Embryonic facial prominence (tissue), 1 donor: ENCODE measurements at regions not wholly inside any gene's neighbourhood (a gene's known extent, or its start where the extent isn't known, plus 50 kb on each side); places are given as distances from the start of the nearest gene placed in this dataset.

Experiments used
- DNase-seq: peaks from one replicate; pipeline ENCODE4 v3.0.0-alpha.2; 2016; ENCODE audit errors: extremely low spot score

DNA sequence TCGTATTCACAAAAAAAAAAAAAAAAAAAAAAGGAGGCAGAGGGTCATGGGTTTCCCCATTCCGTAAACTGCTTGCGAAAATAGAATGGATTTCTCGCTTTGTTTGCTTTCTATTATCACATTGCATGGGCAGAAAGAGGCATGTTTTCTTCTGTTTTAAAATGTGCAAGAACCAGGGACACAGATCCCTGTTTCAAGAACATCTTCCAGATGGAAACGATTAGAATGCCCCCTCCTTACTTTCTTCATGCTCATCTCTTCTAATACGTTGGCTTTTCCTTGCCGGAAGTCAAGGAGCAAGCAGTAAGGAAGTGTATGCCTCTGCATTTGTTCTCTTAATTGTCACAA is 51.0 kb upstream of the ZNF516 start:
- peak; percentile 56 for DNase-seq

DNA sequence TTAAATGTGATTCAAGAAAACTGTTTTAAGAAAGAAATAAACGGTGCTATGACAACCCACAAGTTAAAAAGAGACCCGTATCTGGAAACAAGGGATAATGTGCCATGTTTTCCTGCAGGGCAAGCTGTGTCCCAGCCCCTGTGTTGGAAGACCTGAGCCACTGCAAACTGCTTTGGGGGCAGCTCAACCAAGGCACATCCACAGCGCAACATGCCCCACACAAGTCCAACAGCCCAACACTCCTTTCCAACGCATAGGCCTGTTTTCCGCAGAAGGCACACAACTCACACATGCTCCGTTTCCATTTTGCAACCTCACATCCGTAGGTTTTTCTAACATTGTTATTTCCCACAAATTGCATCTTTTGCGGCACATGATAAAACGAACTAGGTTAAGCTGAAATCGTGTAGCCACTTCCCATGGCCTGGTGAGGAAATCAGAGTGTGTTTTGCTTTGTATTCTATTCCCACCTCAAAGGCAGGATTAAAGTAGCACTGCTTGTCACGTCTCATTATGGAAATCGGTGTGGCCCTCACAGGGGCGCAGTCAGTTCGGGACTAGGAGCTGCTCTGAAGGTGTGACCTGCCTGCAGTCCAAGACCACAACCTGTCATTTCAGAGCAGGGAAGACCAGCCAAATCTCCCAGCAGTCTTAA is 50.5 kb upstream of the ZNF516 start:
- no peak for DNase-seq

DNA sequence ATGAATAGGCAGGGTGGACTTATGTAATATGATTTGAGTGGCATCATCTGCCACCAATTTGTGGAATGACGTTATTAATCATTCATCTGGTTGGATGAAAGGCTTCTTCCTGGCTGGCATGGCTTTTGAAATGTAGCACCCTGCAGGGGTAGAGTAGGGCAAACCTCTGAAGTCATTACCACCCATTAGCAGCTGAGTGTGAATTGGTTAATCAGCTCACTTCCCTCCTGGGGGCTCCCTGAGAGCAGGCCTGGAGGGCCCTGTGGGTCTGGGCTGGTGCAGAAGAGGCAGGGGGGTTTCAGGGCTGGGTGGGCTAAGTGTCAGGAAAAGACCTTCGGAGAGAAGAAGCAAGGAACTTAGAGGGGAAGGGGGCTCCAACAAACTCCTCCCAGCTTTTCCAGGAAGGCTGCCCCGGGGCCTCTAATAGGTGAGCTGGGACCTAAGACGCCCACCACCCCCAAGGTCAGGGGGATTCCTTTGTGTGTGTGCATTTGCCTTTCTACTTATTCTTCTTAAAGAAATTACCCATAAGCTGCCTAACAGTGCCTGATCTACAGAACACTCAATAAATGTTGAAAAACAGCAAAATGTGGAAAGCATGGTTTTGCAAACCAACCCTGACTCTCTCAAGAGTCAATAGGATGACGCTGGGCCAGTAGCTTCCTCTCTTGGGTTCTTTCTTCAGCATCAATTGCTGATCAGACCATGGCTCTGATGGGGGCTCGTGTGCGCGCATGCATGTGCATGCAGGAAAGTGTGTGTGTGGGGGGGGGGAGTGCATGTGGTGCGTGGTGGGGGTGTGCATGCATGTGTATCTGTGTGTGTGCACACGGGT is 49.7 kb upstream of the ZNF516 start:
- no peak for DNase-seq
